ENCODE measurements at regions not wholly inside any gene's neighbourhood (a gene's known extent, or its start where the extent isn't known, plus 50 kb on each side); places are given as distances from the start of the nearest gene placed in this dataset.

- H3K4me3 Mint-ChIP-seq (ENCODE audit: unreplicated experiment): no peak overlapping the region
Observed at GRCh38 chr3:27585429-27585828, 101.2 kb upstream of the SLC4A7 start.

DNA sequence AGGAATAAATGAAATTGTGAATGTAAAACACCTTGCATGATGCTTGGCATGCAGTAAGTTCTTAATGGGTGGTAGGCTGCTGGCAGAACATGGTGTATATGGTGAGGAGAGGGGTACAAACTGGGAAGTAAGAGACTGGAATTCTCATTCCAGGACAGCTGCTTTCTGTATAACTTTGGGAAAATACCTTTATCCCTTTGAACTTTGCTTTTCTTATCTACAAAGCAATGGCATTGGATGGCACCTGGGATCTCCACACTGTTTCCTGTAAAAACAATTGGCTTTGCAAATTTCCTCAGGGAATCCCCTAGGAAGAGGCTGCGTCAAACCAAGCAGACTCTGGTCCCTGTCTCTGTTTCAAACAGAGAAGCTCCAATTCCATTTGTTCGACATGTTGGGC, 100.7 kb upstream of the SLC4A7 start:
- intact Hi-C loops (cut with micrococcal nuclease): no loop called here
- Mint-ChIP-seq H3K9me3 (ENCODE audit: unreplicated experiment) (no peaks in the 10 kb centered on the region), H3K27me3 (ENCODE audit: insufficient read depth, unreplicated experiment) (no peaks in the 10 kb centered on the region), H3K27ac (ENCODE audit: low read depth, unreplicated experiment) (no peak overlapping the region), H3K4me1 (ENCODE audit: insufficient read depth, unreplicated experiment) (peaks cover 4% of the 10 kb centered on the region), H3K4me3 (ENCODE audit: unreplicated experiment) (no peak overlapping the region), H3K36me3 (ENCODE audit: insufficient read depth, unreplicated experiment) (no peaks in the 10 kb centered on the region)
- CTCF ChIA-PET: interaction anchor here (0.6 to 1.2 kb wide), 3 partner anchors 10 to 170 kb away, joined by 3 to 4 read pairs (median 3); no protein-coding TSS in a partner anchor
- no peak for DNase-seq (ENCODE audit: unreplicated experiment)
- POLR2A ChIA-PET: interaction anchor here (0.6 to 1.0 kb wide), 4 partner anchors 48 to 92 kb away, joined by 3 read pairs; no protein-coding TSS in a partner anchor
- BruUV-seq (replicated peaks): no TSS peak
- no peak for TF ChIP-seq CTCF (IDR thresholded peaks at IDR 0.05; ENCODE audit: unreplicated experiment)

More at GRCh38 chr3:27585429-27585828, 101.2 kb upstream of the SLC4A7 start:
- Mint-ChIP-seq H3K27ac (ENCODE audit: low read depth, unreplicated experiment) (no peak overlapping the region), H3K36me3 (ENCODE audit: insufficient read depth, unreplicated experiment) (no peaks in the 10 kb centered on the region), H3K9me3 (ENCODE audit: unreplicated experiment) (no peaks in the 10 kb centered on the region), H3K27me3 (ENCODE audit: insufficient read depth, unreplicated experiment) (no peaks in the 10 kb centered on the region), H3K4me1 (ENCODE audit: insufficient read depth, unreplicated experiment) (peaks cover 10% of the 10 kb centered on the region)
- intact Hi-C loops (cut with micrococcal nuclease): no loop called here
- no peak for TF ChIP-seq CTCF (IDR thresholded peaks at IDR 0.05; ENCODE audit: unreplicated experiment)
- ChIA-PET POLR2A (interaction anchor here (0.6 to 1.0 kb wide), 3 partner anchors 34 to 91 kb away, joined by 3 read pairs; no protein-coding TSS in a partner anchor), CTCF (interaction anchor here (0.6 kb wide), 1 partner anchor 126 kb away, joined by 3 read pairs; no protein-coding TSS in a partner anchor)
- DNase-seq (ENCODE audit: unreplicated experiment): no peak
- BruUV-seq (replicated peaks): no TSS peak

DNA sequence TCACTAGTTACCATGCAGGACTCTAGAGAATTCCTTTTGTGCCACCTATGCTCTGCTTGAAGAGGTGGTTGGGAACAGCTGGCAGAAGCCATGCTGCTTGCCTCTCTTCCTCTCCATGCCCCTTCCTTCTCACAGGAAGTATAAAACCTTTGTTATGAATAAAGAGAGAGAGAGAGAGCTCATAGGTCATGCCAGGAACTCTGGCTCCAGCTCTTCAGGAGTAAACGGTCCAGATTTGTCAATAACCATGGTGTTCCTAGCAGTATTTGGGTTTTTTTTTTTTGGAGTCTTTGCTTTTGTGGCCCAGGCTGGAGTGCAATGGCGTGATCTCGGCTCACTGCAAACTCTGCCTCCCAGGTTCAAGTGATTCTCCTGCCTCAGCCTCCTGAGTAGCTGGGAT, 97.7 kb upstream of the SLC4A7 start:
- POLR2A ChIA-PET: interaction anchor here (0.7 kb wide), 1 partner anchor 1197 kb away, joined by 3 read pairs; no protein-coding TSS in a partner anchor
- intact Hi-C loops (cut with micrococcal nuclease): no loop called here
- no peaks in the 10 kb centered on the region for H3K27me3 Mint-ChIP-seq (ENCODE audit: insufficient read depth, unreplicated experiment)
- H3K27ac Mint-ChIP-seq (ENCODE audit: low read depth, unreplicated experiment): no peak overlapping the region
- peaks cover 6% of the 10 kb centered on the region for H3K4me1 Mint-ChIP-seq (ENCODE audit: insufficient read depth, unreplicated experiment)
- H3K9me3 Mint-ChIP-seq (ENCODE audit: unreplicated experiment): no peaks in the 10 kb centered on the region
- H3K4me3 Mint-ChIP-seq (ENCODE audit: unreplicated experiment): no peak overlapping the region
- CTCF ChIA-PET: interaction anchor here (0.9 kb wide), 1 partner anchor 9 kb away, joined by 4 read pairs; no protein-coding TSS in a partner anchor
- no TSS peak for BruUV-seq (replicated peaks)
- no peak for TF ChIP-seq CTCF (IDR thresholded peaks at IDR 0.05; ENCODE audit: unreplicated experiment)
- no peaks in the 10 kb centered on the region for H3K36me3 Mint-ChIP-seq (ENCODE audit: insufficient read depth, unreplicated experiment)
- no peak for DNase-seq (ENCODE audit: unreplicated experiment)

DNA sequence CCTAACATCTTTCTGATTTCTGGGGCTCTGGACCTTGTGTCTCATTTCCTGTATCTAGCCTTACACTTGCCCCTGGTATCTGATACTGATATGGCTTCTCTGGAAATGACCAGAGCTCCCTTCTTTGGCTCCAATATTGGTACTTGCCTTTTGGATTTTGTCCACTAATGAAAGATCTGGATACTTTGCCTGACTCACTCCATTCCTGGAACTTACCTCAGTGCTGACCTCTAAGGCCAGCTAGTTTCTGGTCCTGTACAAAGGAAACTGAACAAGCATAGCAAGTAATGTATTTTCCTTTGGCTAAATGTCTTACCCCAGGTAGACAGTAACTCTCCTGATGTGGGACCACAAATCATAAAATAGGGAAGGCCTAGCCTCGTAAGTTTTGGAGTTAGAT, 93.8 kb upstream of the SLC4A7 start:
- DNase-seq (ENCODE audit: unreplicated experiment): no peak
- intact Hi-C loops (cut with micrococcal nuclease): no loop called here
- BruUV-seq (replicated peaks): no TSS peak
- ChIA-PET CTCF (no interaction called here), POLR2A (no interaction called here)
- no peak overlapping the region for H3K27ac Mint-ChIP-seq (ENCODE audit: low read depth, unreplicated experiment)
- H3K4me3 Mint-ChIP-seq (ENCODE audit: unreplicated experiment): no peak overlapping the region
- H3K4me1 Mint-ChIP-seq (ENCODE audit: insufficient read depth, unreplicated experiment): peaks cover 6% of the 10 kb centered on the region
- H3K27me3 Mint-ChIP-seq (ENCODE audit: insufficient read depth, unreplicated experiment): no peaks in the 10 kb centered on the region
- H3K36me3 Mint-ChIP-seq (ENCODE audit: insufficient read depth, unreplicated experiment): no peaks in the 10 kb centered on the region
- H3K9me3 Mint-ChIP-seq (ENCODE audit: unreplicated experiment): no peaks in the 10 kb centered on the region
- TF ChIP-seq CTCF (IDR thresholded peaks at IDR 0.05; ENCODE audit: unreplicated experiment): no peak

All from MCF 10A (cell line).